Left ventricle myocardium inferior (tissue), 1 donor: ENCODE measurements at regions not wholly inside any gene's neighbourhood (a gene's known extent, or its start where the extent isn't known, plus 50 kb on each side); places are given as distances from the start of the nearest gene placed in this dataset.

Source experiments
- DNase-seq: peaks from one replicate; pipeline ENCODE4 v3.0.0-alpha.2; 2020
- H3K27ac ChIP-seq: fragments of 200-600 bp; replicated peaks from 2 replicates; pipeline ENCODE4 v1.8.0; 2021
- H3K27me3 ChIP-seq: fragments of 200-600 bp; 2 replicates; pipeline ENCODE4 v1.8.0; 2021; ENCODE audit warnings: low read depth
- H3K36me3 ChIP-seq: fragments of 200-600 bp; 2 replicates; pipeline ENCODE4 v1.8.0; 2021
- H3K4me1 ChIP-seq: fragments of 200-600 bp; 2 replicates; pipeline ENCODE4 v1.8.0; 2021
- H3K4me3 ChIP-seq: fragments of 200-600 bp; 2 replicates; pipeline ENCODE4 v1.8.0; 2021; ENCODE audit warnings: mild to moderate bottlenecking, moderate library complexity
- H3K9me3 ChIP-seq: fragments of 200-600 bp; replicated peaks from 2 replicates; pipeline ENCODE4 v1.8.0; 2021
- CTCF ChIP-seq: fragments of 200-600 bp; IDR thresholded peaks from 2 replicates; pipeline ENCODE4 v1.8.0; 2021; ENCODE audit warnings: antibody characterized with exemption, mild to moderate bottlenecking, borderline replicate concordance
- intact Hi-C: fragments of 100-400 bp; cut with micrococcal nuclease; formaldehyde crosslinking; loops from one replicate; pipeline ENCODE4 v1.11.0; 2022
- donor health status: DM: no; HTN: yes; CAD: no; lungs with severe emphysema.

DNA sequence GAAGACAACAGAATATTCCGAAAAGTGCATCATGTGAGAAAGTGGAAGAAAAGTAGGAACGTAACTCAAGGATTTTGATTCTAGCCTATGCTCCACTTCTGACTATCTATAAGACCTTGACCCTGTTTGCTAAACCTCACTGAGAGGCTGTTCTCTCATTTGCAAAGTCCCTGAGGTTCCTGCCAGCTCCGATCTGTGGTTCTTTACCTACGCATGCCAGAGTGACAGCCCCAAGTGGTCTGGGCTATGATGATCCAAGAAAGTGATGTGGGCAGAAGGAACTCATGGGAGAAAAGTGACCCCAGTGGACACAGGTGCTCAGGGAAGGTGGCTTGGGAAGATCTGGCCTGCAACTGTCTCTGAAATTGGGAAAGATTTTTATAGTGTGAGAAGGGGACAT, 301.1 kb upstream of the CDH11 start:
- intact Hi-C loops: no loop called here
- peak; percentile 16 for DNase-seq
- Histone ChIP-seq H3K4me3 (no peak overlapping the region), H3K27ac (no peak overlapping the region), H3K4me1 (no peaks in the 10 kb centered on the region), H3K9me3 (peaks cover 8% of the 10 kb centered on the region), H3K36me3 (no peaks in the 10 kb centered on the region), H3K27me3 (no peaks in the 10 kb centered on the region)
- no peak for TF ChIP-seq CTCF

GRCh38 chr16:65421596-65421995, 299.7 kb upstream of the CDH11 start:
- intact Hi-C loops: no loop called here
- no peak for TF ChIP-seq CTCF
- no peaks in the 10 kb centered on the region for H3K36me3 ChIP-seq
- H3K9me3 ChIP-seq: peaks cover 8% of the 10 kb centered on the region
- DNase-seq: no peak
- no peaks in the 10 kb centered on the region for H3K27me3 ChIP-seq
- H3K27ac ChIP-seq: no peak overlapping the region
- H3K4me3 ChIP-seq: no peak overlapping the region
- no peaks in the 10 kb centered on the region for H3K4me1 ChIP-seq

GRCh38 chr16:65418435-65418834, 296.6 kb upstream of the CDH11 start:
- Histone ChIP-seq H3K27ac (no peak overlapping the region), H3K27me3 (no peaks in the 10 kb centered on the region), H3K4me3 (no peak overlapping the region), H3K9me3 (peaks cover 8% of the 10 kb centered on the region), H3K36me3 (no peaks in the 10 kb centered on the region), H3K4me1 (no peaks in the 10 kb centered on the region)
- intact Hi-C loops: no loop called here
- no peak for TF ChIP-seq CTCF
- no peak for DNase-seq

- Histone ChIP-seq H3K9me3 (peaks cover 8% of the 10 kb centered on the region), H3K27me3 (no peaks in the 10 kb centered on the region), H3K4me3 (no peak overlapping the region), H3K4me1 (no peaks in the 10 kb centered on the region), H3K36me3 (no peaks in the 10 kb centered on the region), H3K27ac (no peak overlapping the region)
- intact Hi-C loops: no loop called here
- no peak for TF ChIP-seq CTCF
- DNase-seq: no peak
Measured at GRCh38 chr16:65415460-65415859, 293.6 kb upstream of the CDH11 start.

GRCh38 chr16:65414284-65414984, 292.6 kb upstream of the CDH11 start:
- Histone ChIP-seq H3K27me3 (no peaks in the 10 kb centered on the region), H3K4me1 (no peaks in the 10 kb centered on the region), H3K27ac (no peak overlapping the region), H3K4me3 (no peak overlapping the region), H3K9me3 (peaks cover 2% of the 10 kb centered on the region), H3K36me3 (no peaks in the 10 kb centered on the region)
- TF ChIP-seq CTCF: no peak
- intact Hi-C loops: no loop called here
- DNase-seq: no peak
